ENCODE measurements at regions not wholly inside any gene's neighbourhood (a gene's known extent, or its start where the extent isn't known, plus 50 kb on each side); places are given as distances from the start of the nearest gene placed in this dataset.

- intact Hi-C loops (cut with DNase I): no loop called here
- TF ChIP-seq CTCF (IDR thresholded peaks at IDR 0.05) (no peak), POLR2A (IDR thresholded peaks at IDR 0.05) (no peak)
- 83 to 90% (median 85%) methylated on average over 4 of the region's 4 CpGs for WGBS, 4 donors
These were observed 155.6 kb upstream of the DPH6 start for GRCh38 chr15:35701402-35702046.

DNA sequence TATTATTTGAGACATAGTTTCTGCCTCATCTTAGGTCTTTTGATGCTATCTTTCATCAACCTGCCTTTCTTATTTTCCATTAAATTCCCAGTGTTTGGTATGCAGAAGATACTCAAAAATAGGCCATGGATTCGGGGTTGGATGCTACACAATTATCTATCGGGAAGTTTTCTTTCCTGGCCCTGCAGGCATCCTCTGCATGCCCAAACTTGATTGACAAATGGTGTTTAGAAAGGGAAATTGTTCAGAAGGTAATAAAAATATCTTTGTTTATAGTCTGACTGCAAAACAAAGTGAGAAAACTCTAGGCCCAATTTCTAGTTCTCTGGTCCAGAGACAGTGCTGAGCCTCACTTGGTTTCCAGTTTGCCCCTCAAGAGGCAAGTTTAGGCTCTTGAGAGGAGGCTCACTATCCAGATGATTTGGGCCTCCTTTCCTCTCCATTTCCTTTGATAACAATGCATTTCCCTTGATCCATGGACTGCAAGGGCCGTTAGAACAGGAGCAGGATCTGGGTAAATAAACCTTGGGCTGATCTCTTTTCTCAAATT lies 157.1 kb upstream of the DPH6 start:
- Histone ChIP-seq H3K27ac (no peak overlapping the region), H3K4me3 (no peak overlapping the region), H3K9me3 (replicated peaks in 1 of 3) (no peaks in the 10 kb centered on the region), H3K36me3 (replicated peaks in 1 of 2) (no peaks in the 10 kb centered on the region), H3K4me1 (replicated peaks in 1 of 2) (peaks cover 17 to 25% of the 10 kb centered on the region in 2 donors), H3K27me3 (no peaks in the 10 kb centered on the region)
- intact Hi-C loops (cut with DNase I): no loop called here
- TF ChIP-seq CTCF (IDR thresholded peaks at IDR 0.05) (no peak), POLR2A (IDR thresholded peaks at IDR 0.05) (no peak)
- 61 to 68% (median 66%) methylated on average over 3 of the region's 3 CpGs for WGBS, 4 donors
- no peak for DNase-seq

More at GRCh38 chr15:35701402-35702046, 155.6 kb upstream of the DPH6 start:
- peaks cover 17 to 23% of the 10 kb centered on the region in 2 donors for H3K4me1 ChIP-seq (replicated peaks in 1 of 2)
- no peak overlapping the region for H3K27ac ChIP-seq
- H3K4me3 ChIP-seq: no peak overlapping the region
- H3K9me3 ChIP-seq (replicated peaks in 1 of 3): no peaks in the 10 kb centered on the region
- DNase-seq: no peak
- no peaks in the 10 kb centered on the region for H3K36me3 ChIP-seq (replicated peaks in 1 of 2)
- no peaks in the 10 kb centered on the region for H3K27me3 ChIP-seq

GRCh38 chr15:35705030-35705883 lies 159.3 kb upstream of the DPH6 start:
- WGBS, 4 donors: 48 to 56% (median 54%) methylated on average over 2 of the region's 2 CpGs
- Histone ChIP-seq H3K27me3 (no peaks in the 10 kb centered on the region), H3K4me1 (replicated peaks in 1 of 2) (peaks cover 17 to 31% of the 10 kb centered on the region in 2 donors), H3K36me3 (replicated peaks in 1 of 2) (no peaks in the 10 kb centered on the region), H3K4me3 (no peak overlapping the region), H3K27ac (peak overlapping the region; percentile 2 to 82 (median 78)), H3K9me3 (replicated peaks in 1 of 3) (no peaks in the 10 kb centered on the region)
- no peak for TF ChIP-seq POLR2A (IDR thresholded peaks at IDR 0.05)
- TF ChIP-seq CTCF (IDR thresholded peaks at IDR 0.05): no peak
- intact Hi-C loops (cut with DNase I): no loop called here
- peak in 3 of 7 donors; percentile 10 to 22 (median 20) for DNase-seq

- intact Hi-C loops (cut with DNase I): no loop called here
These were observed 160.1 kb upstream of the DPH6 start for GRCh38 chr15:35705884-35706585.

More at GRCh38 chr15:35705884-35706585, 160.1 kb upstream of the DPH6 start:
- peak; percentile 56 to 87 (median 72) for DNase-seq
- no peak for TF ChIP-seq POLR2A (IDR thresholded peaks at IDR 0.05)
- TF ChIP-seq CTCF (IDR thresholded peaks at IDR 0.05): no peak
- Histone ChIP-seq H3K9me3 (replicated peaks in 1 of 3) (no peaks in the 10 kb centered on the region), H3K4me3 (no peak overlapping the region), H3K27me3 (no peaks in the 10 kb centered on the region), H3K4me1 (replicated peaks in 1 of 2) (peaks cover 17 to 32% of the 10 kb centered on the region in 2 donors), H3K36me3 (replicated peaks in 1 of 2) (no peaks in the 10 kb centered on the region), H3K27ac (peak overlapping the region; percentile 2 to 82 (median 78))
- 30 to 45% (median 40%) methylated on average over 4 of the region's 4 CpGs for WGBS, 4 donors

Measured in adrenal gland (tissue), 9 donors.